CD4-positive, alpha-beta T cell treated with Interleukin-12 subunit alpha and Interleukin-12 subunit beta, for 1 hour (primary cell): ENCODE measurements at regions not wholly inside any gene's neighbourhood (a gene's known extent, or its start where the extent isn't known, plus 50 kb on each side); places are given as distances from the start of the nearest gene placed in this dataset.
"Not testable (repeated sequence)": the region's sequence is repeated elsewhere in the genome, so short reads cannot be mapped to it uniquely, and the experiment has no call there.

ENCODE experiments used
- DNase-seq: peaks from one replicate; pipeline ENCODE4 v3.0.0-alpha.2; 2020

DNA sequence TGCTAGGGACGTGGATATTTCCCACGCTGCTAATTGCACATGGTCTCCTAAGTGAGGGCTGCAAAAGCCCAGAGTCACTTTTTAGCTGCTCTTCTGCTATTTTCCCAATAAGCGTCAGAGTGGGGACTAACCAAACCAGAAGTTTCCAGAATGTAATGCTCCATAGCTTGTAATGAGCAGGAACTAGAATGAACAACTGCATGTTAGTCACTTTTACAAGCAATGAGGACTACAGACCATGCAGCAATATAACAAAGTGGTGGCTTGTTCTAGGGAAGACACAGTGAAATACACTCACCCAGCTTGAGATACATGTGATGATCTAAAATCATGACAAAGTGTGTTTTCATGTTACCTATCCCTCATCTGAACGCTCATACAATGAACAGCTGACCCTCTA lies 314.1 kb upstream of the SGK1 start:
- no peak for DNase-seq

DNA sequence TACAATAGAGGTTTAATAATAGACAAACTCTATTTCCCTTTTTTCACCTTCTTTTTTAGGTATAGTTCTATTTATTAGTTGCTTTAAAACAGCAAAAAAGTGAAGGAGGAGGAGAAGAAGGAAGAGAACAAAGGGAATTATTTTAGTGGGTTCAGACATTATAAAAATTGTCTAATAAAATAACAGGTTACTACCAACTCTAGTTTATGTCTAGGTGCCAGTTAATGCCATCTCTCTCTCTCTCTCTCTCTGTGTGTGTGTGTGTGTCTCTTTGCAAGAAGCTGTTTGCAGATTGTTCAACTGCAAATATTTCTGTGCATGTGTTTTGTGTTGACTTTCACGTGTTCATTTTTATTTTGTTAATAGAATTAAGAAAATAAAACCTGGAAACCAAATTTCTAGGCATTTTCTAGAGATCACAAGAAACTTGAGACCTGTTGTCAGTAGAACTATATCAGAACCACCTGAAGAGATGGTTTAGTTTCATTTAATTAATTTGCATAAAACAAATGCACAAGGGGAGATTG lies 313.5 kb upstream of the SGK1 start:
- no peak for DNase-seq

DNA sequence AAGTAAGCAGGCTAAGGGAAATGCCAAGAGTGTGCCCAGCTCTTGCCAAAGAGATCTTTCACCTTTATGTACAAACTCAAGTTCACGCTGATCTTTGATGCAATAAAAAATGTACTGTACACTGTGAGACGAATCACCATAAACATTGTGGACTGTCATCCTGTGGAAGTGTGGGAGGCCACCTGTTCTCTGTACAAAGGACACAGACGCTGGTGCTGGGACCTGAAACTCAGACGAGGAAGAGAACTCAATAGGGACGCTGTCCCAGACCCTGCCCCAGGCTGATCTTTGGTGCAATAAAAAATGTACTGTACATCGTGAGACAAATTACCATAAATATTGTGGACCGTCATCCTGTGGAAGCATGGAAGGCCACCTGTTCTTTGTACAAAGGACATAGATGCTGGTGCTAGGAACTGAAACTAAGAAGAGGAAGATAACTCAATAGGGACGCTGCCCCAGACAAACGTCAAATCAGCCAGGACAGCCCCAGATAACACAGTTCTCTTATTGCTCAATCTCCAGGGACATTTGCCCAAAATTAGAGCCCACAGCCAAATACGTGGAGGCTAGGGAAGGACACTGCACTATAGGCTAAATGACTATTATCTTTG lies 312.7 kb upstream of the SGK1 start:
- DNase-seq: no peak

DNA sequence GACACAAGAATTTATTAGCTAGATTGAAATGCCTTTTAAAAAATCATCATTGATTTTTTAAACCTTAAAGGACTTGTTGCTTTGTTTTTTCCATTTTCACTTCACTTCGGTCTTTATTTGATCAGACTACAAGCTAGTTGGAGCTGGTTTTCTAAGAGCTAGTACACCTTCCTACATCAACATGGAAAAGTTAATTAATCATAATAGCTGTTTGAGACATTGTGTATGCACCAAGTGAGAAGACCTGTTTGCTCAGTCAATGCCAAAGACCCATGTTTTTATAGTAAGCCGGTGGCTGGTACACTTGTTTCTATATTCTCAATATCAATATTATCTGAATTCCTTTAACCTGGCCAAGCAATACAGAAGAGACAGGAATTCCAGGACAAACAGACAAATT lies 310.2 kb upstream of the SGK1 start:
- no peak for DNase-seq

DNA sequence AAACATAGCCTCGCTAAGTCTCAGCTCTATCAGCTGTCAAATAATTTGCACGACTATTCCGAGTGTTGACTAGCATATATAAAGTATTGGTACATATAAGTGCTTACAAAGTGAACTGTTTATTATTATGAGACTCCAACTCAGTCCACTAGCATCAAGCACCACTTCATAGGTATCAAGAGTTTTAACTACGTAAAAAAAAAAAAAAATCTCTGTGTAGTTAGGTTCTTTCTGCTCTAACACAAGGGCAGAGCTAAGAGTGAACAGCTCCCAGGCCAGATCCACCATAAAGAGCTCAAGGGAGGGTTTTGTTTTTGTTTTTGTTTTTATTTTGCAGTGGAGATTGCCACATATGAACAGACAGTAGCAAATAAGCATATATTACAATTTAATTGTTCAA lies 309.8 kb upstream of the SGK1 start:
- DNase-seq: no peak

DNA sequence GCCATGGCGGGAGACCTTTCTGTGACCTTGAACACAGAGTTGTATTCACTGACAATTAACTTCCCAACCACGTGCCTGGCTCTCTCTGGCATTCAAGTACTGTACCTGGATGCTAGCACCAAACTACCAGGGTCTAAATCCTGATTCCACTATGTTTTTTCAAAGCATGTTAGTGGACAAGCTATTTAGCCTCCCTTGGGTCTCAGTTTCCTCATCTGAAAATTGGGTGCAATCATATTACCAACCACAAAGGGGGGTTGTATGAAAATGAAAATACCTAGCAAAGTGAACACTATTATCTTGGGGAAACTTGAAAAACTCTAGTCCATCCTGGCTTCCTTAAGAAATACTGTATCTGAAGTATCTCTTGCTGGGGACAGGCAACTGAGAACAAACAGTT lies 308.7 kb upstream of the SGK1 start:
- DNase-seq: no peak

DNA sequence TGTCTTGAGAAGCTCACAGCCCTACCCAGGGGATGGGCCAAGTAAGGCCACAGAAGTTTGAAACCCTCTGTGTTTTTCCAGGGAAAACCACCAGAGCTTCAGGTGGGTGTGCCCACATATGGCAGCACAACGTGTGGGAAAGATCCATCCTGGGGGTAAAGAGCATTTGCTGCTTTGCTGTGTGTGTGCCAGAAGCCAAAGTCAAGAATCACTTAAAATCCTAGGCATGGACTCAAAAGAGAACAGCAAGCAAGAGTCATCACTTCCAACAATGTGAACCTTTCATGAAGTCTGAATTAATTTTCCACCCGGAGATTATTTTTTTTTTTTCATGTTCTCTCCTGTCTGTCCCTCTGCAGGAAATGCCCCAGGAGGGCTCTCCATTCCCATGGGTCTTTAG lies 308.2 kb upstream of the SGK1 start:
- DNase-seq: no peak

DNA sequence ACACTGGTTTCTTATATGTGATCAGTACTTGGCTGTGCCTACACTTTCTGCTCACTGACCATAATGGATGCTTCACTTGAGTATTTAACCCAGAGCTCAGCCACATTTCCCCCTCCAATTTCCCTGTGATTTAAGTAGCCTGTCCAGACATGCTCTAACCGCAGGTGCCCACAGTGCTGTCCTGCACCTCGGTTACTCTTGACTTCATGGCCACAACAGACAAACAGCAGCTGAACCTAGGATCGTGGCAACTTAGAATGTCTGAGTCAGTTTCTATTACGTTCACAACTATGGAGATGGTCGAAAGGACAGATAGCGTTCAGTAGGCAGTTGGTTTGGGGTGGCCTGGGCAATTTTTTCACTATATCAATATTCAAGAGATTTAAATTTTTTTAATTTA lies 306.9 kb upstream of the SGK1 start:
- no peak for DNase-seq

DNA sequence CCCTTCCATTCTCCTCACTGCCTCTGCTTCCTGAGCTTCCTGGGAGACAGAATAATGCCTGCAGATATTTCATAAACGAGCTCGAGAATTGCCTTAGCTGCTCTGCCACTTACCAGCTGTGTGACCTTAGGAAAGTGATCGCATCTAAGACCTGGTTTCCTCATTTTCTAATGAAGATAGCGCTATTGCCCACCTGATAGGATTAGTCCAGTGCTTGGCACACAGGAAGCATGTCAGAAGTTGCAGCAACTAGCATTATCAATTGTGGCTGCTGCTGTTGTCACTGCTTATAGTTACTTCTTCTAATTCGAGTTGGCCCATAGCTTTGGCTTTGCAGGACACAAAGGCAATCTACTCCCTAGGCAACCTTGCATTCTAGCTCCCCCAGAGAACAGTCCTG lies 305.5 kb upstream of the SGK1 start:
- DNase-seq: no peak

DNA sequence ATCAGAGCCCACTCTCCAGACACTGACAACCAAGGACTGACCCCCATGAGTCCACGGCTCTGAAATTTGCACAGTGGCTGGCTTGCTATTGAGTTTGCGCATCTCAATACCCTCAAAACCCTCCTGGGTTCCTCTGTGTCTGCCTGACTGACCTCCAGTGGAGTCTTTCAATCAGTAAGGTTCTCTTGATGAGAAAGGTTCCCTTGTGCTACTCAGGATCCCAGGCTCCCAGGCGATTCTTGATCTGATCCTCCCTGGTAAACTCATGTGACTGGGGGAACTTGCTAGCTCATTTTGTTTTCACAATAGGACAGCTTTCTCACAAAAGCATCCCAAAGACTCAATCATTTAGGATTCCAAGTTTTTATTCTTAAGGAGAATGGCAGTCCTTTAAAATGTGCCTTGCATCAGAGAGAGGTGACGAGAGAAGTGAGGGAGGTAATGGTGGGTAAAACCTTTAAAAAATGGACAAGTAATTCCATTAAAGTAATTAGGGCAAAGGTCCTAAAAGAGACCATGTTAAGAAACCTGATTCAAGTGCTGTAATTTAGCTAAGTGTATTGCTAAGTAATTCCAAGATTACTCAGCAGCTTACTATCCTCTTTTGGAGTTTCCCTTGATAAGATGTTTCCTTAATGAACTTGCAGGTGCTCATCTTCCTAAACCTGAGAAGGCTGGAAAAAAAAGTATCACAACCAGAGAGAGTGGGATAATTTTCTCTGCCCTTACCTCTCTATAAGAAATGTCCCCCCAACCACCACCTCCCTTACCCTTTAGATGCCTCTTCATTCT lies 304.7 kb upstream of the SGK1 start:
- no peak for DNase-seq

DNA sequence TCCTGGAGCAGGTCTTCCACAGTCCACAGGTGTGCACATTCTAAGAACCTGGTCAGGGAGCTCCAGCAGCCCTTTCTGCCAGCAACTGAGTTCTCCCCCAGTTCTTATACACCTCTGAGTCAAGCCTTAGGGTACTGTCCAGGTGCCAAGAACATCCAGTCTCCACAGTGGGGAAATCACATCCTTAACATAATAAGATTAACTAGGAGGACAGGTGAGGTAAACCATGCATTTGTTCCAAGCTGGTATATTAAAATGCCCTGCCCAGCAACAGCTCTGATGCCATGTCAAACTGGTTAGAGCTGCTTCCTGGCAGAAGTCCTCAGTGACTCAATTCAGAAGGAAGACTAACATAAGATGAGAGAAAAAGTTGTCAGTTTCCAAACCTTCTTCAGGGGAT lies 303.9 kb upstream of the SGK1 start:
- DNase-seq: no peak

DNA sequence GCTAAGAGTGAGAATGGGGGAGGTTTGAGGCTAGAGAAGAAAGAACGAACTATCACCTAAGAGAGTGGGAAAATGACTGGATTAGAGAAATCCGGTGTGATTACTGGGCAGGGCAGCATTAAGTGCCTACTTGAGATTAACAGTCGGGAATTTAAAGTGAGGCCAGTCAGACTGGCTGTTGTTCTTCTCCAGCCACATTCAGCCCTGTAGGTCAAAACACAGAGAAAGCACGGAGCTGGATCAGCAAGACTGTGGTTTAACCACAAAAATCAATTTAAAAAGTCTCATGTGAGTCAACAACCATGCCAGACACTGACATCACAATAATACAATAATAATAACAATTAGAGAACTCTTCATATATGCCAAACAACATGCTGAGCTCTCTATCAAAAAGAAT lies 301.9 kb upstream of the SGK1 start:
- DNase-seq: no peak

DNA sequence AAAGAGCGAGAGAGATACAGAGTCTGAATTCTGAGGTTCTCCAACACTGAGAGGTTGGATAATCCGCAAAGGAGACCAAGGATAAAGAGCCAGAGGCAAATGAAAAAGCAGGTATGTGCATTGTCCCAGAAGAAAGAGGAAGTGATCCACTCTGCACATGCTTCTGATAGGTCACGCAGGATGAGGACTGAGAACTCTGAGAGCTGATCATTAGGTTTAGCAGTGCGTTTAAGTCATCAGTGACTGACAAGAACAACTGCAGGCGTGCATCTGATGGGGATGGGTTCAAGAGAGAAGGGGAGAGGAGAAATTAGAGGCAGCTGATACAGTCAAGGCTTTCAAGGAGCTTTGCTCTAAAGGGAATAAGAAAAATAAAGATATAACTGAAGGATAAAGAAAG lies 301.2 kb upstream of the SGK1 start:
- DNase-seq: no peak

DNA sequence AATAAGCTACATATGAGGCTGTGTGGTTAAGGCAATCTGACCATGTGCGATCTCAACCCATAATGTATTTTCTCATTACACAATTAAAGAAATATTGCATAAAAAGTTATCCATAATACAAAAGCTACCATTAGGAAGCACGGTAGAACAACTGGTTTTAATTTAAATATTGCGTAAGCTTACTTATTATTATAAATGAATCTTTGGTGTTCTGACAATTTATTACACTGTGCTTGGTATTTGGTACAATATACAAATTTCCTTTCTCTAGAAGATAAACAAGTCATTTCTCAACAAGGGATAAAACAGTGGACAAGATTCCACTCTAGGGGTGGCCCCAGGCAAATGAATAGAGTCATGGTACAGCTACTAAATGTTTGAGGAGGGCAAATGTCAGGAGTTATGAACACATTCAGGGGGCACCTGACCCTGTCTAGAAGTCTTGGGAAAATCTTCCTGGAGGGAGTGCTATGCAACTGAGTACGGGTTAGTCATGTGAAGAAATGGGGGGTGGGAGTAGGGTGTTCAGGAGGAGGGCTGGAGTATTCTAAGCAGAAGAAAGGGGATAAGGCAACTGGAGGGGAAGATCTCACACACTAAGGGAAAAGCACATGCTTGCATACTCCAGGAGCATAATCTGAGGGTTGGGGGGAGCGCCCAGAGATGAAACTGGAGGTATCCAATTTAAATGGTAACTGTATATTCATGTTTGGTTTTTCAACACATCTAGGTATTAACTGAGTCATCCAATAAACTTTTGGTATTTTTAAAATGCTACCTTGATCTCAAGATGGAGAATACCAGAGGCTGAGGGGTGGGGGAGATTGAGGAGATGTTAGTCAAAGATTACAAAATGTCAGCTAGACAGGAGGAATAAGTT lies 296.9 kb upstream of the SGK1 start:
- DNase-seq: no peak

DNA sequence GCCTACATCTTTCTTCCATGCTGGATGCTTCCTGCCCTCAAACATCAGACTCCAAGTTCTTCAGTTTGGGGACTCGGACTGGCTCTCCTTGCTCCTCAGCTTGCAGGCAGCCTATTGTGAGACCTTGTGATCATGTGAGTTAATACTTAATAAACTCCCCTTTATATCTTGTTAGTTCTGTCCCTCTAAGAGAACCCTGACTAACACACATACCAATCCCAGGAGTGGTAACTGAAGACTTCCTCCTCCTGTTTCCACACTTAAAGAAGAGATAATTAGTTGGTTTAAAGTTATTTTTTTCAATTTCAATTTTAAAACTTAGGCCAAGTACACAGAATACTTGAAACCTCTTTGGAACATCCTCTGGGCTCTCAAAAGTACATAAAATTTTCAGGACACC lies 294.2 kb upstream of the SGK1 start:
- not testable (repeated sequence) for DNase-seq

DNA sequence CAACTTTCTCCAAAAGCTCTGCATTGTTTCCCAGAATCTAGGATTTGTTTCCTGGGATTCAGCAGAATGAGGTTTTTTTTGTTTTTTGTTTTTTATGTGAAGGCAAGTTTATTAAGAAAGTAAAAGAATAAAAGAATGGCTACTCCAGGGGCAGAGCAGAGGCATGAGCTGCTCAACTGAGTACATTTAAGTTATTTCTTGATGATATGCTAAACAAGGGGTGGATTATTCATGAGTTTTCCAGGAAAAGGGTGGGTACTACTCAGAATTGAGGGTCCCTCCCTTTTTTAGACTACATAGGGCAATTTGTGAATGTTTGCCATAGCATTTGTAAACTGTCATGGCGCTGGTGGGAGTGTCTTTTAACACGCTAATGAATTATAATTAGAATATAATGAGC lies 292.5 kb upstream of the SGK1 start:
- DNase-seq: no peak

DNA sequence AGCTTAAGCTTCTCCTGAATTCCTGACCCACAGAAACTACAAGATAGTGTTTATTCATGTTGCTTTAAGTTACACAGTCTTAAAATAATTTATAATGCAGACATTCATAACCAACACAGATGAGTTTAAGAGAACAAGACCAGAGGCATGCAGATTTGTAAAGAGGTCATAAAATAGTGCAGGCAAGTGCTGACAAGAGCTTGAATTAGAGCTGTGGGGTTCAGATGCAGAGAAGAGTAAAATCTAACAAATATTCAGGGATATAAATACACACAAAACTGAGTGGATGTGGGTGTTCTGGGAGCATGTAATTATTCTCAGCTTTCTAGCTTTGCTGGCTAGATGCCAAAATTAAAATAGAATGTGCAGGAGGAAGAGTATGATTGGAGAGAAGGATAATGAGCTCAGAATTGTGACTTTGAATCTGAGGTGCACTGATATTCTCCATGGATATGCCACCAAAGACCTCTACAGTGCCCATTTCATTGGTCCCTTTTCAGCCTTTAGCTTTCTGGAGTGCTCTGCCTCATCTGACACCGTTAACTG lies 291.9 kb upstream of the SGK1 start:
- DNase-seq: no peak

DNA sequence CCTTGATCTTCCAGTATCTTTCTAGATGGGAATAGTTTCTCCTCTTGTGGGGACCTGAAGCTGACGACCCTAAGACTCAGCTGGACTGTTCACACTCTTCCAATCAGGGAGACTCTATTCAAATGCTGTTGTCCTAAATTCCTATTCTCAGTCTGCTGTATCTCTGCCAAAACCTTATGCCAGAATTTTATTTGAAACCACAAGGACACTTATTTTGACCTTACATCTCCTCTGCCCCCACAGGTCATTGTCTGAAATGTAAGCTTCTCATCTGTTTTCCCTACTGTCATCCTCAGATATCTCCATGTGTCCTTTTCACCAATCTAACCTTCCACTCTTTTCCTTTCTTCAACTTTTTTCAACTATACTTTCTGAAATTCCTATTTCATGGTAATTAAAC lies 289.5 kb upstream of the SGK1 start:
- DNase-seq: no peak

DNA sequence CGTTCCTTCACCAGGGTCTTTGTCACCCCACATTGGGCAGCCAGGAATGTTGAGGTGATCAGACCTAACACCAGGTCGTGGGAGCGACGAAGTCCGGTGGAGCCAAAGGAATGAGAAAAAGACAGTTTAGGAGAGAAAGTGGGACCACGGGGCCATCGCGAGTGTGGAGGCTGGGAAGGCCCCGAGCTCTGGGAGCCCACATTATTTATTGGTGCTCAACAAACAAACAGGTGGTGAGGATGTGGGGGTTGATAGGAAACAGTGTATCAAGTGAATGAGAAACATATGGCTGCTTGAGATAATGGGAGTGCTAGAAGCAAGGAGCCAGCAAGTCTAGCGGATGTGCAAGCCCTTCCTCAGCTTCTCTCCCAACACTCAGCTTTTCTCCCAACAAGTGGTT lies 287.1 kb upstream of the SGK1 start:
- DNase-seq: no peak

DNA sequence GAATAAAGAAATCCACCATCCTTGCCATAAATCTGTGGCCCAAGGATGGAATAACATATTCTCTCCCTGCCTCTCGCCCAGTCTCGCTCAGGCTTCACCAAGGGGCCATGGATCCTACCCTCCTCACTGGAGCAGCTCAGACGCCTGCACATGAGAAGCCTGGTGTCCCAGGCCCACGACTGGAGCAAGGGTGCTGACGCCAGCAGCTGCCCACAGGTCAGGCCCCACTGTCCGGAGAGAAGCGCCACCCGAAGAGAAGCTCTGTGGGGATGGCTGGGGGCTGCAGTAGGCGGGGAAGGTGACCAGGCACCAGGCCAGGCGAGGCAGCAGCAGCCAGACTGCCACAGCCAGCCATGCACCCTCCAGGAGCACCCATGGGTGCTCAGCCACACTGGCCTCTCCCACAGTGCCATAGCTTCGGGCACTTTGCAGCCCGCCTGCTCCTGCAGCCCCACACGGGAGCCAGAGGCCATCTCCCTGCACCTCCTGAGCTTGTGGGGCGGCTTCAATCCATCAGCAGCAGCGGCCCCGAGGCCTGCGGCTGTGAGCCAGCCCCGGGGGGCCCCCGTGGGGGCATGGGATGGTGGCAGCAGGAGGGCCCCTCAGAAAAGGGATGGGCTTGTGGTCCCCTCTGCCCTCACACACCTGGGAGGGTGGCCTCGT lies 286.2 kb upstream of the SGK1 start:
- DNase-seq: no peak

DNA sequence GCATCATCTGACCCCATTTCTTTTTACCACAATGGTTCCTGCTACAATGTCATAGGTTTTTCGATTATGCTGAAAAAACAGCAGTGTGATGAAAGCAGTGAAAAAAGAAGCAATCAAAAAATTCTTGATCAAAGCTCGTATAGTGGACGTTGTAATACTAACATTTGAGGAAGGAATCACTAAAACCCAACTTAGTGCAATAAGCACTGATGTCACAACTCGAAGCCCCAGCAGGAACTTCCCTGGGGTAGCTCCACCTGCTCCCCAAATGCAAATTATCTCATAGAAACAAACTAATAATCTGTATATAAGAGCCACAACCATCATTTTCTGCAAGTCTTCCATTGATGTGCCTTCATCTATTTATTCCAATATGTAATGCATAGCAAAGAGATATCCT lies 285.6 kb upstream of the SGK1 start:
- no peak for DNase-seq

DNA sequence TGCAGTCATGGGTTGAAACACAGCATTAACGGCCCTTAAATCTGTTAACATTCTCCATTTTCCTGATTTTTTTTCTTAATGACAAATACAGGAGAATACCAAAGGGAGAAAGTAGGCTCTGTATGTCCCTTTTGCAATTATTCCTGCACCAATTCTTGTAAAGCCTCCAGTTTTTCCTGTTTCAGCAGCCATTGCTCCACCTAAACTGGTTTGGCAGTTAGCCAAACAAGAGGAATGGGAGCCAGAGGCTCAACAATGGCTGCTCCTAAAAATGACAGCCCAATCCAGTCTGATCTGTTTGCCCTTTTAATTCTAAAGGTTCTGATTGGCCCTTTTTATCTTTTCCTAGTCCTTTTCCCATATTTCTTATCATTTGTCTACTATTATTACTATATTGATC lies 284.2 kb upstream of the SGK1 start:
- DNase-seq: no peak

DNA sequence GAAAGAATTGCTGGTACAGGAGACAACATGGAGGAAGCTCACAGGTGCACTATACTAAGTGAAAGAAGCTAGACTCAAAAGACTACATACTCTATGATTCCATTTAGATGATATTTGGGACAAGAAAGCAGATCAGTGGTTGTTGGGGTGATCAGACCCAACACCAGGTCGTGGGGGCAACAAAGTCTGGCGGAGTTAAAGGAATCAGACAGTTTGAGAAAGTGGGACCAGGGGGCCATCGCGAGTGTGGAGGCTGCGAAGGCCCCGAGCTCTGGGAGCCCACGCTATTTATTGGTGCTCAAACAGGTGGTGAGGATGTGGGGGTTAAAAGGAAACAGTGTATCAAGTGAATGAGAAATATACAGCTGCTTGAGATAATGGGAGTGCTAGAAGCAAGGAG lies 282.8 kb upstream of the SGK1 start:
- no peak for DNase-seq
